Type B pancreatic cell (in vitro differentiated cells): ENCODE measurements at regions not wholly inside any gene's neighbourhood (a gene's known extent, or its start where the extent isn't known, plus 50 kb on each side); places are given as distances from the start of the nearest gene placed in this dataset.

ENCODE experiments used
- DNase-seq: peaks from one replicate; pipeline ENCODE4 v3.0.0; 2021; ENCODE audit warnings: mixed read lengths; ENCODE audit not compliant: unreplicated experiment; ENCODE audit errors: extremely low spot score
- H3K27ac Mint-ChIP-seq: 2 replicates; pipeline ENCODE4 v1.8.0; 2021; ENCODE audit warnings: mild to moderate bottlenecking, mixed read lengths
- H3K27me3 Mint-ChIP-seq: 2 replicates; pipeline ENCODE4 v1.8.0; 2021; ENCODE audit warnings: mixed read lengths
- H3K36me3 Mint-ChIP-seq: 2 replicates; pipeline ENCODE4 v1.8.0; 2021; ENCODE audit warnings: mixed read lengths
- H3K4me1 Mint-ChIP-seq: one replicate; pipeline ENCODE4 v1.8.0; 2021; ENCODE audit warnings: mixed read lengths; ENCODE audit not compliant: unreplicated experiment
- H3K4me3 Mint-ChIP-seq: 2 replicates; pipeline ENCODE4 v1.8.0; 2021; ENCODE audit warnings: mild to moderate bottlenecking, mixed read lengths
- H3K9me3 Mint-ChIP-seq: 2 replicates; pipeline ENCODE4 v1.8.0; 2021; ENCODE audit warnings: mixed read lengths
- TF ChIP-seq, protein P1 (sequence below): fragments of 200-600 bp; sonication (generic); conservative IDR thresholded peaks from 2 replicates; pipeline ENCODE4 v1.5.0; 2021; ENCODE audit warnings: antibody characterized with exemption, mild to moderate bottlenecking

DNA sequence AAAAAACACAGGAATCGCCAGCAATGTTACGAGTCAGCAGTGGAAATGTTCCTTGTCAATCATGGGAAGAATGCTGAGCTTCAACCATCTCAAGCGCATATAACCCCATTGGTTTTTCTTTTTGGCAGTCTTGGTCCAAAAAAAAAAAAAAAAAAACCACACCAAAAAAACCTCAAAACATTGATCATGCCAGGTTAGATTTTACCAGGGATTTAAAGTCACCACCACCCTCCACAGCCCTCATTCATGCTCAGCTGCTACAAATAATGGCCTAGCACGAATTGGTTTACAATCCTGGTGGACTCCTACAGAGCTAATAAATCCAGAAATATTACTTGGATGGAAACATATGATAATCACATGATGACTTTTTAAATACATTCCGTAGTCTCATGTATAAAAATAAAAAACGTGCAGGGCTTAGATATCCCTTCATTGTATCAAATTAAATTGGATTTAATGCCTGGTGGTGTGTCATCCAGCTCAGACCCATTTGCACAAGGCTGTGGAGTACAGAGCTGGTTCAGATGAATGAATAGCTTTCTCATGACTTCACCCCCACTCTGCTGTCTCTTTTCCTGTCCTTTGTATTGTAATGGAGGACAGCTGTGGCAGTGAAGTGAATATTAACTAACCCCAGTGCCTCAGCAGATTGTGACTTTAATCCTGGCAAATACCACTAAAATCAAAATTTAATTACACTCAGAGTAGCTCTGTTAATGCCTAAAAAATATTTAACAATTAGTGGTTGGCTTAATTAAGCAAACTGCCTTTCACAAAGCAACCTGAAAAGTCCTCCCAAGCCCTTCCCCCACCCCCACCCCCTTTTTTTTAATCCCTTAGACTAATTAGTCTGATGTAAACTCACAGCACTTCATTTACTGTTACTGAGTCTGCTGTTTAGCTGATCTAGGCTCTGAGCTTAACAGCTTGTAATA is 626.5 kb upstream of the ZNF608 start:
- Mint-ChIP-seq H3K4me3 (no peak overlapping the region), H3K27me3 (peaks cover 3% of the 10 kb centered on the region), H3K27ac (peak overlapping the region; percentile 8), H3K9me3 (no peaks in the 10 kb centered on the region), H3K4me1 (peaks cover 50% of the 10 kb centered on the region), H3K36me3 (no peaks in the 10 kb centered on the region)
- TF ChIP-seq, protein P1, sequence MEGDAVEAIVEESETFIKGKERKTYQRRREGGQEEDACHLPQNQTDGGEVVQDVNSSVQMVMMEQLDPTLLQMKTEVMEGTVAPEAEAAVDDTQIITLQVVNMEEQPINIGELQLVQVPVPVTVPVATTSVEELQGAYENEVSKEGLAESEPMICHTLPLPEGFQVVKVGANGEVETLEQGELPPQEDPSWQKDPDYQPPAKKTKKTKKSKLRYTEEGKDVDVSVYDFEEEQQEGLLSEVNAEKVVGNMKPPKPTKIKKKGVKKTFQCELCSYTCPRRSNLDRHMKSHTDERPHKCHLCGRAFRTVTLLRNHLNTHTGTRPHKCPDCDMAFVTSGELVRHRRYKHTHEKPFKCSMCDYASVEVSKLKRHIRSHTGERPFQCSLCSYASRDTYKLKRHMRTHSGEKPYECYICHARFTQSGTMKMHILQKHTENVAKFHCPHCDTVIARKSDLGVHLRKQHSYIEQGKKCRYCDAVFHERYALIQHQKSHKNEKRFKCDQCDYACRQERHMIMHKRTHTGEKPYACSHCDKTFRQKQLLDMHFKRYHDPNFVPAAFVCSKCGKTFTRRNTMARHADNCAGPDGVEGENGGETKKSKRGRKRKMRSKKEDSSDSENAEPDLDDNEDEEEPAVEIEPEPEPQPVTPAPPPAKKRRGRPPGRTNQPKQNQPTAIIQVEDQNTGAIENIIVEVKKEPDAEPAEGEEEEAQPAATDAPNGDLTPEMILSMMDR = no peak
- no peak for DNase-seq

DNA sequence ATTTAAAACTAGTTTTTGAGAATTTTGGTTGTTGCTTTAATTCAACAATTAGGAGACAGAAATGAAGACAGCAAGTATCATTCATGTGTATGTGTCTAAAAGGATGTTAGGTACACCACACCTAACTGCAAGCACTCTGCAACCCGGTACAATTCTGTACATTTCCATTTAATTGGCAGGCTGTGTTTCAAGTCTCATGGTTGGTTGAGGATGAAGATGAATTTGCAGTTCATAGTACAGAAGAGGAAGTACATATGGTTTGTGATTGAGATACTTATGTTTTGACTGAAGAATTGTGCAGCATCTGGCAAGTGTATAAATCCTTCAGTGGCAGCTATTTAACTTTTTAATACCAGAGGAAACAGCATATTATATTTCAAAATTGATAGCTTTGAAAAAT is 628.7 kb upstream of the ZNF608 start:
- Mint-ChIP-seq H3K9me3 (no peaks in the 10 kb centered on the region), H3K4me1 (peaks cover 47% of the 10 kb centered on the region), H3K27me3 (peaks cover 3% of the 10 kb centered on the region), H3K27ac (no peak overlapping the region), H3K4me3 (no peak overlapping the region), H3K36me3 (no peaks in the 10 kb centered on the region)
- no peak for DNase-seq
- TF ChIP-seq, protein P1 = no peak

DNA sequence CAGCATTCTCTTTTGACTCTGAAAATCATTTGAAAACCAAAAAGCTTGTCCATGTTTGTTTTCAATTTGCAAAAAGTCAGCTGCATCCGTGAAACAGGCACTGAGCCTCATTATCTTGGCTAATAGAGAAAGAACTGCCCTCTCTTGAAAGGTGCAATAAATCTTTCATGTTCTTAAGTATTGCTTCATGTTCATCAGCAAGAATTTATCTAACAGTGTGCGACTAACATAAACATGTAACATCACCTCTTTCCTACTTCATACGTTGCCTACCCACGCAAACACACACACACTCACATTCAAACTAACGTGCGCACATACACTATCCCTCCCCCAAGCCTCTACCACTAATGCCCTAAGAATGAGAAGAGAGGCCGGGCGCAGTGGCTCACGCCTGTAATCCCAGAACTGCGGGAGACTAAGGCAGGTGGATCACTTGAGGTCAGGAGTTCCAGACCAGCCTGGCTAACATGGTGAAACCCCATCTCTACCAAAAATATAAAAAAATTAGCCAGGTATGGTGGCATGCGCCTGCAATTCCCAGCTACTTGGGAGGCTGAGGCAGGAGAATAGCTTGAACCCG is 629.7 kb upstream of the ZNF608 start:
- no peak for DNase-seq
- peaks cover 44% of the 10 kb centered on the region for H3K4me1 Mint-ChIP-seq
- no peaks in the 10 kb centered on the region for H3K9me3 Mint-ChIP-seq
- peak overlapping the region; percentile 40 for H3K4me3 Mint-ChIP-seq
- H3K36me3 Mint-ChIP-seq = no peaks in the 10 kb centered on the region
- TF ChIP-seq, protein P1 = no peak
- peak overlapping the region; percentile 14 for H3K27ac Mint-ChIP-seq
- peaks cover 3% of the 10 kb centered on the region for H3K27me3 Mint-ChIP-seq

DNA sequence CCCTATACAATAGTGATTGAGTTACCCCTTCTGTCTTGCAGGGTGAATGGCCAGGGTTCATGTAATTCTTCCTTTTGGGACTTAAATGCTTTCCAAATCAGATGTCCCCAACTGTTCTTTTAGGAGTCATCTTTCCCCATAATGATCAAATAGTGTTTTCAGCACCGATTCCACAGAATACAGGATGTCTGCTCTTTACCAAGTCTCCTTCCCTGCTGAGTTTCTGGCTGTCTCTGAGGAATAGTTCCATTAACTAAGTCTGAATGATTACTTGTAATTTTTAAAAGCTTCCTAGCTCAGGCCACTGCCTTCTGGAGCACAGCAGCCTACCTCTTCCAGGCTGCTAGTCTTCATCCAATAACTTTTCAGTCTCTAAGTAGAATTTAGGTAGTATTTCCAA is 630.7 kb upstream of the ZNF608 start:
- Mint-ChIP-seq H3K4me3 (peak overlapping the region; percentile 25), H3K27me3 (peaks cover 3% of the 10 kb centered on the region), H3K4me1 (peaks cover 39% of the 10 kb centered on the region), H3K36me3 (no peaks in the 10 kb centered on the region), H3K27ac (peak overlapping the region; percentile 14), H3K9me3 (no peaks in the 10 kb centered on the region)
- DNase-seq = no peak
- TF ChIP-seq, protein P1 = no peak

DNA sequence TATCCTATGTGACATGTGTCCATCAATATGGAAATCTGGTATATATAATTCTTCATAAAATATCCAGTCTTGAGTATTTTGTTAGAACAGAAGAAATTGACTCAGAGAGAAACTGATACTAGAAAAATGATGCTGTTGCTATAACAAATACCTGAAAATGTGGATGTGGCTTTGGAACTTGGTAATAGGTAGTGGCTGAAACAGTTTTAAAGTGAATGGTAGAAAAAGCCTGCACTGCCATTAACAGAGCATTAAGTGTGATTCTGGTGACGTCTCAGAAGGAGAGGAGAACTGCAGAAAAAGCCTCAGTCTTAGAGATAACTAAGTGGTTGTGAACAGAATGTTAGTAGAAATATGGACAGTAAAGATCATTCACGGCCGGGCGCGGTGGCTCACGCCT is 634.9 kb upstream of the ZNF608 start:
- Mint-ChIP-seq H3K36me3 (no peaks in the 10 kb centered on the region), H3K27me3 (peaks cover under 1% of the 10 kb centered on the region), H3K9me3 (no peaks in the 10 kb centered on the region), H3K4me3 (no peak overlapping the region), H3K4me1 (peaks cover 9% of the 10 kb centered on the region), H3K27ac (no peak overlapping the region)
- TF ChIP-seq, protein P1 = no peak
- DNase-seq = no peak
